PC-3 (cell line): ENCODE measurements at regions not wholly inside any gene's neighbourhood (a gene's known extent, or its start where the extent isn't known, plus 50 kb on each side); places are given as distances from the start of the nearest gene placed in this dataset.

Experiments used
- ATAC-seq: fragments of 200-7000 bp; cut with Tn5 transposase; 2 replicates; pipeline ENCODE4 v1.9.1; 2020; ENCODE audit warnings: mild to moderate bottlenecking, moderate library complexity
- BruUV-seq: library from RNA; stranded (reverse); fragments of 400-500 nt; replicated peaks from 2 replicates; lab custom pipeline; 2021; lab: Mats Ljungman, UMichigan
- CTCF ChIA-PET: fragments of 300-600 bp; sonication (Branson Sonifier 250); formaldehyde crosslinking; loops from one replicate; lab custom pipeline; 2022; ENCODE audit warnings: antibody characterized with exemption; lab: Charles Lee
- POLR2A ChIA-PET: fragments of 300-600 bp; sonication (Branson Sonifier 250); formaldehyde crosslinking; loops from one replicate; lab custom pipeline; 2022; ENCODE audit warnings: antibody characterized with exemption; ENCODE audit not compliant: unreplicated experiment; lab: Charles Lee
- DNase-seq: peaks from one replicate; pipeline ENCODE4 v3.0.0-alpha.2; 2015
- H2AFZ ChIP-seq: fragments of 300-600 bp; sonication (generic); 2 replicates; pipeline ENCODE4 v1.6.0; 2016; ENCODE audit warnings: antibody characterized with exemption, low read length
- H3F3A ChIP-seq: fragments of 300-600 bp; sonication (generic); one replicate; pipeline ENCODE4 v1.6.0; 2017; ENCODE audit warnings: antibody characterized with exemption, low read length, control low read depth, mild to moderate bottlenecking; ENCODE audit not compliant: unreplicated experiment
- H3K27ac ChIP-seq: fragments of 300-600 bp; sonication (generic); 2 replicates; pipeline ENCODE4 v1.5.1; 2016; ENCODE audit warnings: mild to moderate bottlenecking, low read length
- H3K27me3 ChIP-seq: fragments of 300-600 bp; sonication (generic); 2 replicates; pipeline ENCODE4 v1.6.1; 2016; ENCODE audit warnings: low read length, mixed read lengths
- H3K36me3 ChIP-seq: fragments of 300-600 bp; sonication (generic); 2 replicates; pipeline ENCODE4 v1.6.1; 2016; ENCODE audit warnings: low read depth, mixed run types, low read length, mixed read lengths
- H3K4me1 ChIP-seq: fragments of 300-600 bp; sonication (generic); 2 replicates; pipeline ENCODE4 v1.5.1; 2016; ENCODE audit warnings: low read length; ENCODE audit not compliant: insufficient read depth
- H3K4me2 ChIP-seq: fragments of 300-600 bp; sonication (generic); 2 replicates; pipeline ENCODE4 v1.6.0; 2016; ENCODE audit warnings: low read length
- H3K4me3 ChIP-seq: fragments of 300-600 bp; sonication (generic); 2 replicates; pipeline ENCODE4 v1.5.1; 2016; ENCODE audit warnings: mild to moderate bottlenecking, low read length, mixed read lengths
- H3K79me2 ChIP-seq: fragments of 300-600 bp; sonication (generic); 2 replicates; pipeline ENCODE4 v1.6.1; 2017; ENCODE audit warnings: low read length, mixed read lengths
- H3K9ac ChIP-seq: fragments of 300-600 bp; sonication (generic); 2 replicates; pipeline ENCODE4 v1.6.0; 2016; ENCODE audit warnings: mild to moderate bottlenecking, low read length
- H3K9me2 ChIP-seq: fragments of 300-600 bp; sonication (generic); replicated peaks from 2 replicates; pipeline ENCODE4 v1.6.1; 2016; ENCODE audit warnings: mixed run types, low read length, mixed read lengths
- H3K9me3 ChIP-seq: fragments of 300-600 bp; sonication (generic); 2 replicates; pipeline ENCODE4 v1.6.1; 2016; ENCODE audit warnings: low read length, mixed read lengths
- H4K20me1 ChIP-seq: fragments of 300-600 bp; sonication (generic); 2 replicates; pipeline ENCODE4 v1.6.1; 2016; ENCODE audit warnings: low read length, mixed read lengths
- EZH2 ChIP-seq: fragments of 300-600 bp; sonication (generic); IDR thresholded peaks from one replicate; pipeline ENCODE4 v1.6.1; 2017; ENCODE audit warnings: antibody characterized with exemption, mild to moderate bottlenecking, low read length; ENCODE audit not compliant: unreplicated experiment
- EZH2phosphoT487 ChIP-seq: fragments of 300-600 bp; sonication (generic); IDR thresholded peaks from 2 replicates; pipeline ENCODE4 v1.6.1; 2018; ENCODE audit warnings: mild to moderate bottlenecking, antibody characterized with exemption, low read length, borderline replicate concordance
- intact Hi-C: fragments of 100-400 bp; cut with micrococcal nuclease; formaldehyde crosslinking; loops from 2 replicates; pipeline ENCODE4 v1.9.0; 2023
- TF ChIP-seq, protein P1 (sequence below): fragments of 300-600 bp; sonication (generic); conservative IDR thresholded peaks from 2 replicates; pipeline ENCODE4 v1.5.1; 2017; ENCODE audit warnings: antibody characterized with exemption, low read depth, mild to moderate bottlenecking, low read length

DNA sequence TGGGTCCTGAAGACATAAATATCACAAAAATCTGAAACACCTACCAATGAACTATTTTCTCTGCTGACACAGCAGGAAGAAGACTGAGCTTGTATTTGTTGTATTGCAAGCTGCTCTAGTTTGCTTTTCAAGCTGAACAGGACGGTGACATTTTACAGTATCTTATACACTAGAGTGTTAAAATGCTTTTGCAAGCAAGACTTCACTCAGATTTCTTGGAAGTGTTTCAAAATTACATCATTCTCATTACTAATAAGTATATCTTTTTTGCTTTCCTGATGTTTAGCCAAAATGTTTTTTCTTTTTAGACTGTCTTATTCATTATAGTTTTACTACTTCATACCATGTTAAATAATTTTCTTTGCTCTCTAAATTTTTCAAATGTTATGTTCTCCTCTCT, 427.1 kb upstream of the CXADR start:
- Histone ChIP-seq H3K36me3 (no peaks in the 10 kb centered on the region), H4K20me1 (no peaks in the 10 kb centered on the region), H3K9ac (no peak overlapping the region), H3F3A (no peaks in the 10 kb centered on the region), H3K9me3 (peaks cover 17% of the 10 kb centered on the region; the same call in 1 of the 2 replicates), H3K4me2 (no peak overlapping the region), H3K4me1 (no peaks in the 10 kb centered on the region), H3K79me2 (no peaks in the 10 kb centered on the region), H3K4me3 (no peak overlapping the region), H3K9me2 (no peaks in the 10 kb centered on the region), H3K27ac (no peak overlapping the region), H2AFZ (no peak overlapping the region), H3K27me3 (no peaks in the 10 kb centered on the region)
- DNase-seq (no peak), ATAC-seq (no peak)
- POLR2A ChIA-PET = no interaction called here
- intact Hi-C loops = no loop called here
- TF ChIP-seq EZH2 = no peak
- CTCF ChIA-PET = no interaction called here
- no TSS peak for BruUV-seq

DNA sequence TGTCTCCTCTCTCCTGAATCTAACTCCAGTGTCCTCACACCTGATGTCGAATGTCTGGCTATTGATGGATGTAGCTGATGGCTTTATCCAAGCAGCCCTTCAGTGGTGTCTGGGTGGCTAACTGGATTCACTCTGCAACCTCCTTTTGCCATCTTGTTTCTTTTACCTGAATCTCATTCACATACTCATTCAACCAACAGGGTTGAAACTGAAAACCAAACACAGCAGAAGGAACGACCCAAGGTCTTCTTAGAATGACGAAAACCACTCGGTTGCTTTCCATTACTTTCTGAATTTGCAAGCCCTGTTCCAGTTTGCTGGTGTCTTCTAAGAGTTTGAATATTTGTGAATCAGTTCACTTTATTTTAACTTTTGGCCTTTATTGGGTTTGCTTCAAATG, 424.3 kb upstream of the CXADR start:
- Histone ChIP-seq H2AFZ (no peak overlapping the region), H3K36me3 (no peaks in the 10 kb centered on the region), H3K27ac (no peak overlapping the region), H3K4me1 (no peaks in the 10 kb centered on the region), H3K9me3 (peaks cover 14% of the 10 kb centered on the region; the same call in 1 of the 2 replicates), H3F3A (no peaks in the 10 kb centered on the region), H3K4me2 (no peak overlapping the region), H3K27me3 (no peaks in the 10 kb centered on the region), H4K20me1 (no peaks in the 10 kb centered on the region), H3K79me2 (no peaks in the 10 kb centered on the region), H3K9me2 (no peaks in the 10 kb centered on the region), H3K9ac (no peak overlapping the region), H3K4me3 (no peak overlapping the region)
- DNase-seq (no peak), ATAC-seq (no peak)
- POLR2A ChIA-PET = no interaction called here
- TF ChIP-seq EZH2 (no peak), EZH2phosphoT487 (no peak)
- TF ChIP-seq, protein P1, sequence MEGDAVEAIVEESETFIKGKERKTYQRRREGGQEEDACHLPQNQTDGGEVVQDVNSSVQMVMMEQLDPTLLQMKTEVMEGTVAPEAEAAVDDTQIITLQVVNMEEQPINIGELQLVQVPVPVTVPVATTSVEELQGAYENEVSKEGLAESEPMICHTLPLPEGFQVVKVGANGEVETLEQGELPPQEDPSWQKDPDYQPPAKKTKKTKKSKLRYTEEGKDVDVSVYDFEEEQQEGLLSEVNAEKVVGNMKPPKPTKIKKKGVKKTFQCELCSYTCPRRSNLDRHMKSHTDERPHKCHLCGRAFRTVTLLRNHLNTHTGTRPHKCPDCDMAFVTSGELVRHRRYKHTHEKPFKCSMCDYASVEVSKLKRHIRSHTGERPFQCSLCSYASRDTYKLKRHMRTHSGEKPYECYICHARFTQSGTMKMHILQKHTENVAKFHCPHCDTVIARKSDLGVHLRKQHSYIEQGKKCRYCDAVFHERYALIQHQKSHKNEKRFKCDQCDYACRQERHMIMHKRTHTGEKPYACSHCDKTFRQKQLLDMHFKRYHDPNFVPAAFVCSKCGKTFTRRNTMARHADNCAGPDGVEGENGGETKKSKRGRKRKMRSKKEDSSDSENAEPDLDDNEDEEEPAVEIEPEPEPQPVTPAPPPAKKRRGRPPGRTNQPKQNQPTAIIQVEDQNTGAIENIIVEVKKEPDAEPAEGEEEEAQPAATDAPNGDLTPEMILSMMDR = no peak
- intact Hi-C loops = no loop called here
- CTCF ChIA-PET = no interaction called here
- no TSS peak for BruUV-seq

DNA sequence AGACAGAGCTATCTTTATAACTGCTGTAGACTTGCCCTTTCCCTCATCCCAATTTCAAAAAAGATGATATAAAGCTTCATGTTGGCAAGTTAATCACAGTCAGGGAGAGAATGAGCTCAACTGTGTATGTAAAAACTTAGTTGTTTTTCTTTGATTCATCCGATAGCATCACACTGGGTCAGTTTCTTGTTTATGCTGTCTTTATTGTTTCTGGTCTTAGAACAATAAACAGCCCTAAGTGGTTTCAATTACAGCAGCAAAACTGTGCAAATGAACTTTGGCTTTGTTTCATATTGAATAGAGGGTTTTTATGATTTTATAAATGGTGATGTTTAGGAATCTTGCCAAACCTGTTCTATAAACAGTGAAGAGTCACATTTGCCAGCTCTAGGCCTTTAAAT, 423.8 kb upstream of the CXADR start:
- H3K79me2 ChIP-seq = no peaks in the 10 kb centered on the region
- H3K4me2 ChIP-seq = no peak overlapping the region
- no peak for TF ChIP-seq EZH2
- TF ChIP-seq, protein P1 = no peak
- no peak for TF ChIP-seq EZH2phosphoT487
- no peaks in the 10 kb centered on the region for H3F3A ChIP-seq
- no peaks in the 10 kb centered on the region for H3K9me2 ChIP-seq
- no peak overlapping the region for H3K9ac ChIP-seq
- H3K9me3 ChIP-seq = peaks cover 14% of the 10 kb centered on the region; the same call in 1 of the 2 replicates
- H4K20me1 ChIP-seq = no peaks in the 10 kb centered on the region
- POLR2A ChIA-PET = no interaction called here
- DNase-seq (peak; percentile 6), ATAC-seq (no peak)
- CTCF ChIA-PET = no interaction called here
- no TSS peak for BruUV-seq
- H3K4me1 ChIP-seq = no peaks in the 10 kb centered on the region
- intact Hi-C loops = no loop called here
- H3K4me3 ChIP-seq = no peak overlapping the region
- no peaks in the 10 kb centered on the region for H3K27me3 ChIP-seq
- no peak overlapping the region for H3K27ac ChIP-seq
- no peaks in the 10 kb centered on the region for H3K36me3 ChIP-seq
- H2AFZ ChIP-seq = no peak overlapping the region
